Esophagus squamous epithelium (tissue), 5 donors: ENCODE measurements at regions not wholly inside any gene's neighbourhood (a gene's known extent, or its start where the extent isn't known, plus 50 kb on each side); places are given as distances from the start of the nearest gene placed in this dataset.

Source experiments
- DNase-seq: peaks from one replicate; lab custom pipeline; 2025; lab: John Stamatoyannopoulos, UW
- H3K27ac ChIP-seq, 4 donors: fragments of 200-600 bp; sonication (generic); one replicate each; pipeline ENCODE4 v1.5.1; 2016 to 2019; ENCODE audit warnings: mild to moderate bottlenecking in 1 of 4
- H3K27me3 ChIP-seq, 4 donors: fragments of 200-600 bp; sonication (generic); 1 replicate in 3 of 4; 2 replicates in 1 of 4; pipeline versions ENCODE4 v1.5.1 to v1.6.0; 2017 to 2021; ENCODE audit warnings: antibody characterized with exemption in 1 of 4
- H3K36me3 ChIP-seq, 3 donors: fragments of 200-600 bp; sonication (generic); one replicate each; pipeline ENCODE4 v1.5.1; 2016 to 2019
- H3K4me1 ChIP-seq, 3 donors: fragments of 200-600 bp; sonication (generic); one replicate each; pipeline ENCODE4 v1.5.1; 2017 to 2019
- H3K4me3 ChIP-seq, 4 donors: fragments of 200-600 bp; sonication (generic); 1 replicate in 3 of 4; 2 replicates in 1 of 4; pipeline ENCODE4 v1.5.1; 2016 to 2019; ENCODE audit warnings: mild to moderate bottlenecking in 2 of 4, moderate library complexity in 1 of 4
- H3K9me3 ChIP-seq, 3 donors: fragments of 200-600 bp; sonication (generic); one replicate each; pipeline ENCODE4 v1.5.1; 2016 to 2019
- CTCF ChIP-seq, 6 experiments: fragments of 450-650 bp in 4 of 6; fragments of 200-600 bp in 2 of 6; sonication (generic) in 2 of 6; IDR thresholded peaks; one replicate each; pipeline ENCODE4 v1.5.1; 2016 to 2019; ENCODE audit warnings: antibody characterized with exemption in 6 of 6, mild to moderate bottlenecking in 4 of 6, moderate library complexity in 4 of 6
- POLR2A ChIP-seq, 4 donors: fragments of 450-650 bp; IDR thresholded peaks; one replicate each; pipeline ENCODE4 v1.6.1; 2017; ENCODE audit warnings: antibody characterized with exemption in 4 of 4, mild to moderate bottlenecking in 4 of 4, moderate library complexity in 3 of 4
- WGBS, 2 donors: methylation state at CpG; one replicate each; pipeline ENCODE4 v1.1.5; 2018; 5-methylcytosine and 5-hydroxymethylcytosine counted together
- intact Hi-C: fragments of 100-400 bp; cut with DNase I; formaldehyde crosslinking; loops from one replicate; pipeline ENCODE4 v1.15.0; 2022
- donor health status: DM: yes; HTN: yes; CAD: no.

GRCh38 chr2:181364492-181365170 lies 92.6 kb upstream of the ITGA4 start:
- Histone ChIP-seq H3K4me1 (no peaks in the 10 kb centered on the region), H3K27ac (no peak overlapping the region), H3K36me3 (no peaks in the 10 kb centered on the region), H3K4me3 (no peak overlapping the region), H3K9me3 (no peaks in the 10 kb centered on the region), H3K27me3 (no peaks in the 10 kb centered on the region)
- DNase-seq: no peak
- intact Hi-C loops: no loop called here
- 73 to 76% methylated on average over 8 of the region's 8 CpGs for WGBS, 2 donors
- no peak for TF ChIP-seq POLR2A (IDR thresholded peaks at IDR 0.05)
- TF ChIP-seq CTCF (IDR thresholded peaks at IDR 0.05): no peak

GRCh38 chr2:181366675-181367175 lies 90.5 kb upstream of the ITGA4 start:
- WGBS, 2 donors: 67 to 75% methylated on average over 4 of the region's 4 CpGs
- H3K9me3 ChIP-seq: no peaks in the 10 kb centered on the region
- intact Hi-C loops: no loop called here
- no peaks in the 10 kb centered on the region for H3K36me3 ChIP-seq
- H3K4me3 ChIP-seq: no peak overlapping the region
- no peaks in the 10 kb centered on the region for H3K27me3 ChIP-seq
- TF ChIP-seq CTCF (IDR thresholded peaks at IDR 0.05) (no peak), POLR2A (IDR thresholded peaks at IDR 0.05) (no peak)
- peaks cover 0 to under 1% (median 0%) of the 10 kb centered on the region in 3 donors for H3K4me1 ChIP-seq
- no peak for DNase-seq
- no peak overlapping the region for H3K27ac ChIP-seq

- intact Hi-C loops: no loop called here
- 65 to 81% methylated on average over 3 of the region's 3 CpGs for WGBS, 2 donors
- no peak for DNase-seq
Measured at GRCh38 chr2:181367411-181367810, 89.8 kb upstream of the ITGA4 start.

GRCh38 chr2:181367906-181368435 lies 89.2 kb upstream of the ITGA4 start:
- no peak for DNase-seq
- intact Hi-C loops: no loop called here
- no peaks in the 10 kb centered on the region for H3K27me3 ChIP-seq
- no peaks in the 10 kb centered on the region for H3K9me3 ChIP-seq
- no peaks in the 10 kb centered on the region for H3K36me3 ChIP-seq
- H3K4me3 ChIP-seq: no peak overlapping the region
- peaks cover 0 to 11% (median 0%) of the 10 kb centered on the region in 3 donors for H3K4me1 ChIP-seq
- TF ChIP-seq POLR2A (IDR thresholded peaks at IDR 0.05) (no peak), CTCF (IDR thresholded peaks at IDR 0.05) (no peak)
- H3K27ac ChIP-seq: no peak overlapping the region
- 79 to 100% methylated on average over 2 of the region's 2 CpGs for WGBS, 2 donors

More at GRCh38 chr2:181367411-181367810, 89.8 kb upstream of the ITGA4 start:
- Histone ChIP-seq H3K4me3 (no peak overlapping the region), H3K9me3 (no peaks in the 10 kb centered on the region), H3K36me3 (no peaks in the 10 kb centered on the region), H3K27me3 (no peaks in the 10 kb centered on the region), H3K4me1 (peaks cover 0 to 8% (median 0%) of the 10 kb centered on the region in 3 donors), H3K27ac (no peak overlapping the region)
- TF ChIP-seq POLR2A (IDR thresholded peaks at IDR 0.05) (no peak), CTCF (IDR thresholded peaks at IDR 0.05) (no peak)

GRCh38 chr2:181370126-181370525 lies 87.1 kb upstream of the ITGA4 start:
- TF ChIP-seq POLR2A (IDR thresholded peaks at IDR 0.05): no peak
- TF ChIP-seq CTCF (IDR thresholded peaks at IDR 0.05): no peak
- WGBS, 2 donors: 77 to 78% methylated on average over 3 of the region's 3 CpGs
- Histone ChIP-seq H3K27me3 (no peaks in the 10 kb centered on the region), H3K36me3 (no peaks in the 10 kb centered on the region), H3K4me1 (peaks cover 0 to 11% (median 0%) of the 10 kb centered on the region in 3 donors), H3K9me3 (no peaks in the 10 kb centered on the region), H3K27ac (no peak overlapping the region), H3K4me3 (no peak overlapping the region)
- intact Hi-C loops: no loop called here
- no peak for DNase-seq
